GM18868 (cell line): ENCODE measurements at regions not wholly inside any gene's neighbourhood (a gene's known extent, or its start where the extent isn't known, plus 50 kb on each side); places are given as distances from the start of the nearest gene placed in this dataset.

Experiments used
- ATAC-seq: cut with Tn5 transposase; IDR thresholded peaks from one replicate; pipeline ENCODE4 v1.9.1; 2021; ENCODE audit warnings: mild to moderate bottlenecking, moderate library complexity; ENCODE audit not compliant: unreplicated experiment

GRCh38 chrX:110408949-110409588 is 50.4 kb downstream of the RTL9 start:
- ATAC-seq, result no peak

GRCh38 chrX:110409925-110410324 is 51.3 kb downstream of the RTL9 start:
- peak; percentile 33 for ATAC-seq

- ATAC-seq, result no peak
Observed at GRCh38 chrX:110410603-110411002, 52.0 kb downstream of the RTL9 start.

DNA sequence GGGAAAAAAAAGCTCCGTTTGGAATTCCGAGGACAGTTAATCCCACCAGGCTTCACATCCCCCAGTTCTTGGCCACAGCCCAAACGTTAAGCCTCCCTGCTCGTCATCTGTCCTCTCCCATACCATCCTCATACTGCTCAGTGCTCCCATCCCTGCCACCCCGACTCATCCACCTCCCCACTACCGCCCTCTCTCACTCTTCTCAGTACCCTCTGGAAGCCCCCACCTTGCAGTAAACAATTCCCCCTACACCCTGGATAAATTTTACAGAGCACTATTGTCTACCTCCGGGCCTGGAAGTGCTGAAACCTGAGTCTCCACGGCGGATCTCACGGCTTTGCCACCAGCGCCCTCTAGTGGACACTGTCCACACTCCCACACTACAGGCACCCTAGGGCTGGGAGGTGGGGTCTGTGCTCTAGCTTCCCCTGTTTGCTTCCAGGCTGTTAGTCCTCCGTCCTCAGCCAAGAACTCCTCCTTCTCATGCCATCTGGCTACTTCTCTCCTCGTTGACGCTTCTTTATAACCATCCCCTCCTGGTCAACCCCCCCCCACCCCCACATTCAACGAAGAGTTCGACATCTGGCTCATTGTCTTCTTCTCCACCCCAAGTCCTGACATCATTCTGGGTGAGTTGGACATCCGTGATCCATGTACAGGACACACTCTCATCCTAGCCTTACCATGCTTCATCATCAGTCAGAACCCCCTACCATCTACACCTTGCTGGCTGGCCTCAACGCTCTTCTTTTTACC is 54.5 kb downstream of the RTL9 start:
- peak; percentile 49 for ATAC-seq

DNA sequence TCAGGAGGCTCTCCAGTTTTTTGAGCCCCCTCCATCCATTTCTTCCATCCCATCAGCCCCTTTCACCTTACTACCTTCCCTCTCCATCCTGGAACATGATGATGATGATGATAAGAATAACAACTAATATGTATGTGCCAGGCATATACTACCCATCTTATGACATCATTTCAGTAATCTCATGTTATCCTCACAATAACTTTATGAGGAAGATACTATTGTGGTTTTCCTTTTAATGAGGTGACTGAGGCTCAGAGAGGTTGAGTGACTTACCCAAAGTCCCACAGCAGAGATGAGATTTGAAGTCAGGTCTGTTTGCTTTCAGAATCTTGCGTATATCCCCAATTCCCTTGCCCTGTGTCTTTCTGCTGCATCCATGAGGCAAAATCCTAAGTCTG is 55.1 kb downstream of the RTL9 start:
- ATAC-seq, result no peak

DNA sequence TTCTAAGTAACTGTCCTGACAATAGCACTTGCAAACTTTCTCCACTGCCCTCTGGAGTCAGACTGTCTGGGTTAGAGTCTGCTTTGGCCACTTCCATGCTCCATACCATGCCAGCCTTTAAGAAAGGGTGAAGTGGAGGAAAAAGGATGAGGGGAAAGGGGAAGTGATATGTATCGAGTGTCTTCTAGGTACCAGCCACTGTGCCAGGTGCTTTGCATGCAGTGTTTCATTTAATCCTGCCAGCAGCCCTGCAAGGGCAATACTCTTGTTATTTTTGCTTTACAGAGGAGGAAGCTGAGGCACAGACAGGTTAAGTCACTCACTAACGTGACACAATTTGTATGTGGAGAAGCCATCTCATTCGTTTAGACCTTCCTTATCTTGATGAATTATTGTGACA is 55.6 kb downstream of the RTL9 start:
- ATAC-seq, result peak; percentile 14

DNA sequence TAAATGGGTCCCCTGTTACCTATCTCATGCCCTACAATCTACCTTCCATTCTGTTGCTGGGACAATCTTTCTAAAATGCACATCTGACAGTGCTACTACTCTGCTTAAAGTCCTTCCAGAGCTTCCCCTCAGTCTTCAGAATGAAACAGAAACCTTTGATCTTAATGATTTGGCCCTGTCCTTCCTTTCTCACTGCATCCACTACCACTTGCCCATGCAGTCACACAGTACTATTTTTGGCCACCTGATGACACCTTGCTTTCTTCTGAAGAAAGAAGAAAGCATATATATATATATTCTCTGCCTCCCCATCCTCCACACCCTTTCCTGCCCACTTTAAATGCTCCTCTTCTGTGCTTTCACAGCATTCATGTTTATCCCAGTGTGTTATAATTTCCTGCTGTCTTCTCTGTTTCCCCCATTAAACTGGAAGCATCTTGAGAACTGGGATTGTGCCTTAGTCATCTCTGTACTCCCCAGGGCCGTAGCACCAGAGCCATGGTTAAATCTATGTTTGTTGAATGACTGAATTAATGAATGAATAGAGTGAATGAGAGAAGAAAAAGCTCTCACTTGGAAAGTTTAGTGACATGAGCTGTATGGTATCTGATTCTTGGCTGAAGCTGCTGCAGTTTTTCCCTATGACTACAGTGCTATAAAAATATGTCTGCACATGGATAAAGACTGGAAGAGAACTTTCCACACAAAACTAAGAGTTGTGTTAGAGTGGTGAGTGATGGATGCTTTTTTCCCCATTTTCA is 56.2 kb downstream of the RTL9 start:
- peak; percentile 82 for ATAC-seq

DNA sequence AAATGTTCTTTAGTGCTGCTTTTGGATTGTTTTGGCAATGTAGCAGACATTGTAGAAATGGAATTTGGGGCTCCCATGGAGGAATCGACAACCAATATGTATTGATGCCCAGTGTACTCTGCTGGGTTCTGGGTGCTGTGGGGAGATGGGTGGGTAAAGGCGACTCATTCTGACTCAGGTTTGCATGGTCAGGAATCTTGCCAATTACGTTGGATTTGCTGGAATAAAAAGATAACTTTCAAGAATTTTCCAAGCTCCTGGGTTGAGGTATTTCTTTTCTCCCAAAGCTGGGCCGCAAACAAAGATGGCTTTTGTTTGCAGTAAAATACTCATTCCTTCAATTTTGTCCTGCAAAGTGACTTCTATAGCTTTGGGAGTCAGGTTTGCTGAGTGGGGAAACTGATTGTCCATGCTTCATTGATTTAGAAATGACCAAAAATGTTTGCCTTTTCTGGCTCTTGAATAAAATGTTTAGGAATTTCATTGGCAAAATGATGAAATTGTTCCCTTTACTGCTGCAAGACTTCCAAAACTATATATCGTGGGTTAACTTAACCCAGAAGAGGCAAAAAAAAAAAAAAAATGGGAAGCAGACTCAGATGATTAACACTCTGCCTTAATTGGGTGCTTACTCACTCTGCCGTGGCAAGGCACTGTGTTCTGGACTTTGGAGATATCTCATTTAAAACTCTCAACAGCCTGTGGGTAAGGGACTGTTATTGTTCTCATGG is 57.0 kb downstream of the RTL9 start:
- no peak for ATAC-seq

GRCh38 chrX:110417128-110417527 is 58.5 kb downstream of the RTL9 start:
- ATAC-seq, result no peak

GRCh38 chrX:110418316-110419235 is 59.9 kb downstream of the RTL9 start:
- ATAC-seq, result no peak

GRCh38 chrX:110419512-110419911 is 60.9 kb downstream of the RTL9 start:
- ATAC-seq, result no peak

- peak; percentile 83 for ATAC-seq
Observed at GRCh38 chrX:110420771-110421499, 62.3 kb downstream of the RTL9 start.

GRCh38 chrX:110421500-110422455 is 63.1 kb downstream of the RTL9 start:
- no peak for ATAC-seq

DNA sequence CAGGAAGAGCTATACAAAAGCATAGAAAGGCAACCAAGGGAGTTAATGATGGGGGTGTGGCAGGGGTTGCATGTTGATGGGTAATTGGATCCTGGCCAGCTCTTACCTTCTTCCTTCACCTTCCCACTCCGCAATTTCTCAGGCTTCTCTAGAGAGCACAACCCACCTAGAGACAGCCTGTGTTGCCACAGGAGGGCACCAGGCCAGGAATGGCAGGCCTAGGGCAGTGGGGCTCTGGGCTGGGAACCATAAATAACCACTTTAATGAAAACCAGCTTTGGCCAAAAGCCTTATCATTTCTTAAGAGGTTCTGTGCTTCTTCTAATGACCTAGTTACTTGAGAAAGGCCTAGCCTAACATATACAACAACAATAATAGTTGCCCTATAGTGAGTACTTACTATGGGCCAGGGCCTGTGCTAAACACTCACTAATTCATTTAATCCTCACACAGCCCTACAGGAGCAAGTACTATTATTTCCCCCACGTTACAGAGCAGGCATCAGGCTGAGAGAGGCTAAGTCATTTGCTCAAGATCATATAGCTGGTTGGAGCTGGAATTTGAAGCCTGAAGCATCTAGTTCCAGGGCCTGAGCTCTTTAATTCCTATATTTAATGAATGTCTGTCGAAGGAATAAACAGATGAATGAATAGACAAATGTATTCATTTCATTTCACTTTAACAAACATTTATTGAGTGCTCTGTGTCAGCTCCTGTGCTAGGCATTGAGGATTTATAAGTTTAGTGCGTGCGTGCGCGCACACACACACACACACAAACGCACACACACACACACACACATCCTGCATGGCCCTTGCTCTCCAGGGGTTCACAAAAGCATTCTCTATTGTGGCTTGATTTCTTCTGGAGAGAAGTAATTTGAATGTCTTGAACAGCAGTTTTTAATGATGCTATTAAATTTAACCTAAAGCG is 66.8 kb downstream of the RTL9 start:
- no peak for ATAC-seq

DNA sequence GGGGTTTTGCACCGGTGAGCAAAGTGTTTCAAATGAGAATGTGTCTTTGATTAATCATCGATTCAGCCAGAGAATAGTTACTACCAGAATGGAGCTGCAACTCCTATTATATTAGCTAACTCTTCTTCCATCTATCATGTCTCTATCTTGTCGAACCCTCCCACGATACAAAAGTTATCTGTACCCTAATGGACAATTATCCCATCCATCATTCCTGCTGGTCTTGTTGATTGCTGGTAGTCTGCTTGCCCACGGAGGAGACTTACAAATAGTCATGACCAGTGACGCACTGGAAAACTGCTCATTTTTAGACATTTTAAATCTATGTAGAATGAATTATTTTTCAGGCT is 67.5 kb downstream of the RTL9 start:
- ATAC-seq, result no peak

GRCh38 chrX:110427076-110427475 is 68.4 kb downstream of the RTL9 start:
- ATAC-seq, result no peak

- no peak for ATAC-seq
Observed at GRCh38 chrX:110428144-110428543, 69.5 kb downstream of the RTL9 start.
